ENCODE measurements at regions not wholly inside any gene's neighbourhood (a gene's known extent, or its start where the extent isn't known, plus 50 kb on each side); places are given as distances from the start of the nearest gene placed in this dataset.
"Not testable (repeated sequence)": the region's sequence is repeated elsewhere in the genome, so short reads cannot be mapped to it uniquely, and the experiment has no call there.

GRCh38 chr12:131213896-131214442, 260.3 kb downstream of the ADGRD1 start:
- TF ChIP-seq, protein P1, sequence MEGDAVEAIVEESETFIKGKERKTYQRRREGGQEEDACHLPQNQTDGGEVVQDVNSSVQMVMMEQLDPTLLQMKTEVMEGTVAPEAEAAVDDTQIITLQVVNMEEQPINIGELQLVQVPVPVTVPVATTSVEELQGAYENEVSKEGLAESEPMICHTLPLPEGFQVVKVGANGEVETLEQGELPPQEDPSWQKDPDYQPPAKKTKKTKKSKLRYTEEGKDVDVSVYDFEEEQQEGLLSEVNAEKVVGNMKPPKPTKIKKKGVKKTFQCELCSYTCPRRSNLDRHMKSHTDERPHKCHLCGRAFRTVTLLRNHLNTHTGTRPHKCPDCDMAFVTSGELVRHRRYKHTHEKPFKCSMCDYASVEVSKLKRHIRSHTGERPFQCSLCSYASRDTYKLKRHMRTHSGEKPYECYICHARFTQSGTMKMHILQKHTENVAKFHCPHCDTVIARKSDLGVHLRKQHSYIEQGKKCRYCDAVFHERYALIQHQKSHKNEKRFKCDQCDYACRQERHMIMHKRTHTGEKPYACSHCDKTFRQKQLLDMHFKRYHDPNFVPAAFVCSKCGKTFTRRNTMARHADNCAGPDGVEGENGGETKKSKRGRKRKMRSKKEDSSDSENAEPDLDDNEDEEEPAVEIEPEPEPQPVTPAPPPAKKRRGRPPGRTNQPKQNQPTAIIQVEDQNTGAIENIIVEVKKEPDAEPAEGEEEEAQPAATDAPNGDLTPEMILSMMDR (conservative IDR thresholded peaks at IDR 0.05; ENCODE audit: low read depth, low read length): no peak
- TF ChIP-seq EZH2 (IDR thresholded peaks at IDR 0.05; ENCODE audit: borderline replicate concordance, low read depth, low read length, poor library complexity, severe bottlenecking): no peak
- CTCF ChIA-PET: no interaction called here
- intact Hi-C loops (cut with micrococcal nuclease; ENCODE audit: unreplicated experiment): no loop called here
- Histone ChIP-seq H3K9me3 (ENCODE audit: low read depth, low read length, poor library complexity, severe bottlenecking) (no peaks in the 10 kb centered on the region), H3K27ac (ENCODE audit: low read depth, low read length, poor library complexity, severe bottlenecking) (no peak overlapping the region), H3K4me3 (ENCODE audit: low read depth, low read length, poor library complexity, severe bottlenecking) (no peak overlapping the region), H3K27me3 (replicated peaks; ENCODE audit: insufficient read depth, low read depth, low read length, poor library complexity) (peaks cover 15% of the 10 kb centered on the region), H3K36me3 (ENCODE audit: insufficient read depth, low read length, poor library complexity, severe bottlenecking) (no peaks in the 10 kb centered on the region), H3K4me1 (ENCODE audit: insufficient read depth, low read length, poor library complexity, severe bottlenecking) (peaks cover 10% of the 10 kb centered on the region)
- POLR2A ChIA-PET (ENCODE audit: low non-redundant PET): no interaction called here
- no TSS peak for BruUV-seq (replicated peaks)
- DNase-seq (ENCODE audit: low spot score): no peak

DNA sequence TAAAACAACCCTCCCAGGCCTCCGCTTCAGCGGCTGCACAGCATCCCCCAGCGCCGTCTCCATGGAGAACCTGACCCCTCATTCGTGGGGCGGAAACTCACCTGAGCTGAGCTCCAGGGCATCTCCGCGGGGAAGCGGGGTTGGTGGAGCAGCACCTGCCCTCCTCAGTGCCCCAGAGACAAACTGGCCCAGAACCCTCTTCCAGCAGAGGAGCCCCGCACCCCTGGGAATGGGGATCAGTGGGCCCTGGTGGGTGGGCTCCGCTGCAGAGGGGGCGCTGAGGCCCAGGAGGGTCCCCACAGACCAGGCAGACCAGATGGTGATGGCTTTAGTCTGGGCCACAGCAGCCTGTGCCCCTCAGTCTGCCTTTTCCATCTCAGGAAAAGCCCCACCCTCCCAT, 261.2 kb downstream of the ADGRD1 start:
- BruUV-seq (replicated peaks); H3K36me3 ChIP-seq (ENCODE audit: insufficient read depth, low read length, poor library complexity, severe bottlenecking); H3K4me3 ChIP-seq (ENCODE audit: low read depth, low read length, poor library complexity, severe bottlenecking); CTCF ChIA-PET; H3K27ac ChIP-seq (ENCODE audit: low read depth, low read length, poor library complexity, severe bottlenecking); intact Hi-C loops (cut with micrococcal nuclease; ENCODE audit: unreplicated experiment); H3K9me3 ChIP-seq (ENCODE audit: low read depth, low read length, poor library complexity, severe bottlenecking); POLR2A ChIA-PET (ENCODE audit: low non-redundant PET); DNase-seq (ENCODE audit: low spot score): not testable (repeated sequence)
- Histone ChIP-seq H3K27me3 (replicated peaks; ENCODE audit: insufficient read depth, low read depth, low read length, poor library complexity) (peaks cover 15% of the 10 kb centered on the region), H3K4me1 (ENCODE audit: insufficient read depth, low read length, poor library complexity, severe bottlenecking) (peaks cover 10% of the 10 kb centered on the region)

DNA sequence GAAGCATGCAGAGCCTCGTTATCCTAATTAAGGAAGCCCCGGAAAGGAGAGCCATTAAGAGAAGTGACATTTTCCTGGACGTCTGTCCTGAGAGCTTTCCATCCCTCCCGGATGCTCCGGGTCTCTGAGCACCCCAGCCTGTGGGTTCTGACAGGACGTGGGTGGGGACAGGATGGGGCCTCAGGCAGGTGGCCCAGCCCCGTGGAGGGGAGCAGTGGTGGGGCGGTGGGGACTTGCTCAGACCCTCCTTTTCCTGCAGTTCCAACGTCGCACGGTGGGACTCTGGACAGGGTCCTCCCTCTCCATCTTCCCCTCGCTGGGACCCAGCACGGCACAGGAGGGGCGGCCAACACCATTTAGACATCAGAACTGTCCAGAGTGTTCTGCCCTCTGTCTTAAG, 262.9 kb downstream of the ADGRD1 start:
- H3K36me3 ChIP-seq (ENCODE audit: insufficient read depth, low read length, poor library complexity, severe bottlenecking); CTCF ChIA-PET; DNase-seq (ENCODE audit: low spot score); intact Hi-C loops (cut with micrococcal nuclease; ENCODE audit: unreplicated experiment); POLR2A ChIA-PET (ENCODE audit: low non-redundant PET); BruUV-seq (replicated peaks); H3K9me3 ChIP-seq (ENCODE audit: low read depth, low read length, poor library complexity, severe bottlenecking); H3K4me3 ChIP-seq (ENCODE audit: low read depth, low read length, poor library complexity, severe bottlenecking); H3K27ac ChIP-seq (ENCODE audit: low read depth, low read length, poor library complexity, severe bottlenecking): not testable (repeated sequence)
- H3K27me3 ChIP-seq (replicated peaks; ENCODE audit: insufficient read depth, low read depth, low read length, poor library complexity): peaks cover 15% of the 10 kb centered on the region
- peaks cover 10% of the 10 kb centered on the region for H3K4me1 ChIP-seq (ENCODE audit: insufficient read depth, low read length, poor library complexity, severe bottlenecking)

DNA sequence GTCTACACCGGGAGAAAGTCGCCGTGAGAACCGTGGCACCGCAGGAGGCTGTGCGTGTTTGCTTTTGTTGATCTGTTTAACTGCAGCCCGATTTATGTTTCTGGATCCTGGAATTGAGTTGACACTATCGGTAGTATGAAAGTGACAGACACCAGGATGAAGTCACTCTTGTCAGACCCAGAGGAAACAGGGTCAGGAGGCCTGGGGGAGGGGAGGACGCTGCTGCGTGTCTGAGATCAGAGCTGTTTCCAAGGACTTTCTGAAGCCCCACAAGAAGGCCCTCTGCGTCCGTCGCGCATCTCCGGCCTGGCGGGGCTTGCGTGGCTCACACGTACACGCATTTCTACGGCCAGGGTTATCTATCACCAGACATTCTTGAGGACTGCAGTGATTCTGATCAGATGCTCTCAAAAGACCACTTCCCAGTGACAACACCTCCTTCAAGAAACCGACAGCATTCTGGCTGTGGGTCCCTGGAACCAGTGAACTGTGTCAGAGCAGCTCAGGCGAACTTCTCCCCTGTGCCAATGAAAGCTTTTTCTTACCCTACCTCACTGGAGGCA, 263.4 kb downstream of the ADGRD1 start:
- intact Hi-C loops (cut with micrococcal nuclease; ENCODE audit: unreplicated experiment): no loop called here

More for the DNA sequence above, 263.4 kb downstream of the ADGRD1 start:
- Histone ChIP-seq H3K9me3 (ENCODE audit: low read depth, low read length, poor library complexity, severe bottlenecking) (no peaks in the 10 kb centered on the region), H3K27me3 (replicated peaks; ENCODE audit: insufficient read depth, low read depth, low read length, poor library complexity) (peaks cover 15% of the 10 kb centered on the region), H3K4me1 (ENCODE audit: insufficient read depth, low read length, poor library complexity, severe bottlenecking) (peaks cover 13% of the 10 kb centered on the region), H3K36me3 (ENCODE audit: insufficient read depth, low read length, poor library complexity, severe bottlenecking) (no peaks in the 10 kb centered on the region), H3K4me3 (ENCODE audit: low read depth, low read length, poor library complexity, severe bottlenecking) (no peak overlapping the region), H3K27ac (ENCODE audit: low read depth, low read length, poor library complexity, severe bottlenecking) (no peak overlapping the region)
- TF ChIP-seq EZH2 (IDR thresholded peaks at IDR 0.05; ENCODE audit: borderline replicate concordance, low read depth, low read length, poor library complexity, severe bottlenecking): no peak
- TF ChIP-seq, protein P1 (conservative IDR thresholded peaks at IDR 0.05; ENCODE audit: low read depth, low read length): no peak
- BruUV-seq (replicated peaks): no TSS peak
- POLR2A ChIA-PET (ENCODE audit: low non-redundant PET): no interaction called here
- CTCF ChIA-PET: no interaction called here
- DNase-seq (ENCODE audit: low spot score): no peak
